ENCODE measurements at regions not wholly inside any gene's neighbourhood (a gene's known extent, or its start where the extent isn't known, plus 50 kb on each side); places are given as distances from the start of the nearest gene placed in this dataset.

DNA sequence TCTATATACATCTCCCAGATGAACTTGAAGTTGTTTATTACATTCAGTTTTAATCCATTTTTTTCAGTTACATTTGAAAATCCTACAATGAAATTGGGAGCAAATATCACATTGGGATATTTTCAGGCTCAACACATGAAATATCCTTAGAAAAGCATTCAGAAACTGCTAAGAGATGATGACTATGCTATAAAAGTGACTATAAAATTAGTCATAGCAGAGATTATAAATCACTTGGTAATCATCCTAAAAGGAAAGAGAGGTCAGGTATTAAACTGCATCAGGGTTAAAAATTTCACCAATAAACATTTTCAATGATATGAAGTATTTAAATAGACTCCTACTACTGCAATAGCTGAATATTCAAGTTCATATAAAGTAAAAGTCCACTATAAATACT, 987.7 kb downstream of the GRIK2 start:
- no peak for TF ChIP-seq POLR2AphosphoS5 (IDR thresholded peaks at IDR 0.05)
- TF ChIP-seq, protein P1, sequence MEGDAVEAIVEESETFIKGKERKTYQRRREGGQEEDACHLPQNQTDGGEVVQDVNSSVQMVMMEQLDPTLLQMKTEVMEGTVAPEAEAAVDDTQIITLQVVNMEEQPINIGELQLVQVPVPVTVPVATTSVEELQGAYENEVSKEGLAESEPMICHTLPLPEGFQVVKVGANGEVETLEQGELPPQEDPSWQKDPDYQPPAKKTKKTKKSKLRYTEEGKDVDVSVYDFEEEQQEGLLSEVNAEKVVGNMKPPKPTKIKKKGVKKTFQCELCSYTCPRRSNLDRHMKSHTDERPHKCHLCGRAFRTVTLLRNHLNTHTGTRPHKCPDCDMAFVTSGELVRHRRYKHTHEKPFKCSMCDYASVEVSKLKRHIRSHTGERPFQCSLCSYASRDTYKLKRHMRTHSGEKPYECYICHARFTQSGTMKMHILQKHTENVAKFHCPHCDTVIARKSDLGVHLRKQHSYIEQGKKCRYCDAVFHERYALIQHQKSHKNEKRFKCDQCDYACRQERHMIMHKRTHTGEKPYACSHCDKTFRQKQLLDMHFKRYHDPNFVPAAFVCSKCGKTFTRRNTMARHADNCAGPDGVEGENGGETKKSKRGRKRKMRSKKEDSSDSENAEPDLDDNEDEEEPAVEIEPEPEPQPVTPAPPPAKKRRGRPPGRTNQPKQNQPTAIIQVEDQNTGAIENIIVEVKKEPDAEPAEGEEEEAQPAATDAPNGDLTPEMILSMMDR (IDR thresholded peaks at IDR 0.05): no peak
- no peak for TF ChIP-seq POLR2A (IDR thresholded peaks at IDR 0.05)
- TF ChIP-seq EP300 (IDR thresholded peaks at IDR 0.05): no peak
